Stimulated activated CD4-positive, alpha-beta T cell treated with anti-CD3 and anti-CD28 coated beads, Interleukin-1b, Interleukin-23, amount 100 ng/mL, for 24 hours (primary cell): ENCODE measurements at regions not wholly inside any gene's neighbourhood (a gene's known extent, or its start where the extent isn't known, plus 50 kb on each side); places are given as distances from the start of the nearest gene placed in this dataset.
"Not testable (repeated sequence)": the region's sequence is repeated elsewhere in the genome, so short reads cannot be mapped to it uniquely, and the experiment has no call there.

Source experiments
- DNase-seq, 4 experiments: peaks; one replicate each; pipeline ENCODE4 v3.0.0-alpha.2; 2020; ENCODE audit warnings: low read depth in 4 of 4, low spot score in 1 of 4

GRCh38 chr10:33965795-33966581, 631.5 kb upstream of the NRP1 start:
- no peak for DNase-seq

DNA sequence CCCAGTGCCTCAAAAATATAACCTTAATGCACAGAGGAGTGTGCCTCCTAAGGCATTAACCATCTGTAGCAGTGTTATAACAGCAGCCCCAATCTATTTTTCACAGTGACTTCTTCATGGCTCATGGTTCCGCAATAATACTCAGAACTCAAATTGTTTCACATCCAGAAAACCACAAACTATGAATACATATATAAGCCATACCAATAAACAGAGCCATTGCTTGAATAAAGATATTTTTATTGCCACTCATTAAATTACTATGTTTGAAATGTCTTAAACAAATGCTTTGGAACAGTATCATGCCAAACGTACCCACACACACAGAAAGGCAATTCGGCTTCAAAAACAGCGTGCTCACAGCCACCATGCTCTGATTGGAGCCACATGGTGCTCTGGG, 629.3 kb upstream of the NRP1 start:
- DNase-seq: no peak

GRCh38 chr10:33956322-33956721, 621.9 kb upstream of the NRP1 start:
- not testable (repeated sequence) for DNase-seq

DNA sequence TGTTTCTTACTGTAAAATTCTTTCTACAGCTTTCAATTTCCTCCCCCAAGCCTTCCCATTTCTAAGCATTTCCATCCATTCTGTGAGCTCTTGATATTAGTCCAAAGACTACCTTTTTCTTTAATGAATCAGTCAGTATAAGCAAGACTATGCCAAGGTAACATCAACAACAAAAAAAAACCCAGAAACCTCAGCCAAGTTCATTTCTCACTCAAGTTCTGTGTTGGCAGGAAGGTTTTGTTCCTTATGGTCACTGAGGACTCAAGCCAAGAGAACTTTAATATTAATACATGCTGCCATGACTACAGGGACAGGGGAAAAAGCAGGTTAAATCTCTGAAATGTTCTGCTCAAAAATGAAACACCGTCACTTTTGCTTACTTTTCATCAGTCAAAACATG, 621.2 kb upstream of the NRP1 start:
- DNase-seq: no peak

DNA sequence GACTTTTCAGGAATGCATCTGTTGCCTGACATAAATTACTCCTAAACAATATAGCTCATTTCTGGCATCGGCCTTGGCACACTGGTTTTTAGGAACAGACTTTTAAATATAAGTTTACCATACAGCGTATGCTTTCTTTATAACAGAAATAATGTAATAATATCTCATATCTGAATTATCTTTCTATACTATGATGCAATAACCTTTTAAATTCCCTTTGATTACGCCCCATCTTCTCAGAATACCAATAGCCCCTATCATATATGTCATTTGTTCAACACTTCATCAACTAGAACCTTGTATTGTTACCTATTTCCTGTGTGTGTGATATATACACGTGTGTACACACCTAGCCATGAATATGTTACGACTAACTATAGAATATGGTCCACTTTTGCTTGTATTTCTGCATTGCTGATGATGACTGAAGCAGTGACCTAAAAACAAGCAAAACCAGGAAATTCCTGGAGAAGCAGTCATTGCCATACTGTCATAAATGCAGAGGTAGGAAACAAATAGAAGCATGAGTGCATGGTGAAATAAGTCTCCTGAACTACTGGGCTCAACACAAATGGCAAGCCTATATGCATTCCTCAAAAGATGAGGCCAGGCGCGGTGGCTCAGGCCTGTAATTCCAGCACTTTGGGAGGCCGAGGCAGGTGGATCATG, 618.4 kb upstream of the NRP1 start:
- DNase-seq: no peak

DNA sequence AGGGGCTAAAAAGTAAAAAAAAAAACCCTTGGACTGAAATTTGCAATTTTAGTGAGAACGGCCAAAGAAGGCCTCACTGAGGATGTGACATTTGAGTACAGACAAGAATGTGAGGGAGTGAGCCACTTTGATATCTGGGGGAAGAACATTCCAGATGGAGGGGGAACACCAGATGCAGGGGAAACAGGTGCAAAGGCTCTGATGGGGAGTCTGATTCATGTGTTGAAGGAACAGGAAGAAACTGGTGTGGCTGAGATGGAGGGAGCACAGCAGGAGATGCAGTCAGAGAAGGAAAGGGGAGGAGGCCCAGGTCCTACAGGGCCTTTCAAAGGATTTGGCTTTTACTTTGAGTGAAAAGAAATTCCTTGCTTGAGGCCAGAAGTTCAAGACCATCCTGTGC, 615.7 kb upstream of the NRP1 start:
- DNase-seq: no peak

GRCh38 chr10:33947544-33947943, 613.1 kb upstream of the NRP1 start:
- DNase-seq: no peak

GRCh38 chr10:33945051-33945450, 610.6 kb upstream of the NRP1 start:
- no peak for DNase-seq

DNA sequence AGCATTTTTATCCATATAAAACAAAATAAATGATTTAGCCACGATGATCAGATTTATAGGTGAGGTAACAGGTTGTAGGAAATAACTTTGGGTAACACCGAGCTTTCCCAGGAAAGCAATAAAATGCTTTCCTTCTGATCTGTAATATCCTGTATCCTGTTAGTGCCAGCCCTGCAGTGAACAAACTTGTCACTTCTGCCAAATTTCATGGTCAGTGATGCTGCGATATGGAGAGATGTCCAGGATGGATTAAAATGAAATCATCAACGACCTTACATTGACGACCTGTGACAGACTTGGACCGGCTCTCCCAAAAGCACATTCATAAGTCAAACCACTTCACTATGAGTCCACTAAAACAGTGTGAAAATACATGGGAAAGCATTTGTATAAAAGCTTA, 608.0 kb upstream of the NRP1 start:
- no peak for DNase-seq

- DNase-seq: no peak
Observed at GRCh38 chr10:33939892-33940291, 605.4 kb upstream of the NRP1 start.

GRCh38 chr10:33939410-33939809, 604.9 kb upstream of the NRP1 start:
- DNase-seq: no peak

GRCh38 chr10:33938001-33938400, 603.5 kb upstream of the NRP1 start:
- DNase-seq: no peak

DNA sequence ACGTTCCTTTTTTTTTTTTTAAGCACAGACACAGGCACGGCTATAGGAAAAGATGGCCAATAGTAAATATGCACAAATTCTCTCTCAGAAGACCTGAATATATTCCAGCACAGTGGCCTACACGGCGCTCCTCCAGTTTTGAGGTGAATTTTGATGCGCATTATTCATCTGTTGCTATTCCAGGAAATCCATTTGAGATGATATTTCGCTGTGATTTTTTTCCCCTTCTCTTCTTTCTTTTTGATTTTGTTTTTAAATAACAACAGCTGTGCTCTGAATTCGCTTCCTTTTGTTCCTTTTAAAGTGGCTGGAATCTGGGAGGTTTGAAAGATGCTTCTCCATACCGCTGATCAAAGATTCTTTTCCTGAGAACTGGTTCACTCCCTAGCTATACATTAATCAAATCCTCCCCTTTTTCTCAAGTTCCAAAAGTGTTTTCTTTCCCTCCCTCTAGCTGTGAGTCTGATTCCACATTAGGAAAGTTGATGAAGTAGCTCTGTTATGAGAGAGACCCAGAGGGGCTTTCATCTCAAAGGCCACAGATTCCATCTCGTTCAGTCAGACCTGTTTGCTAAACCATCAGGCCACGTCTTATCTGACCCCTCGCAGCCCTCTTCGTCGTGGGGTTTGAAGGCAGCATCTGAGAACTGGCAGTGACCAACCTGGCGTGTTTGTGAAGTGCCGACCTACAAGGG, 602.7 kb upstream of the NRP1 start:
- no peak for DNase-seq

GRCh38 chr10:33935350-33935749, 600.9 kb upstream of the NRP1 start:
- no peak for DNase-seq

- DNase-seq: no peak
Observed at GRCh38 chr10:33930079-33930478, 595.6 kb upstream of the NRP1 start.

DNA sequence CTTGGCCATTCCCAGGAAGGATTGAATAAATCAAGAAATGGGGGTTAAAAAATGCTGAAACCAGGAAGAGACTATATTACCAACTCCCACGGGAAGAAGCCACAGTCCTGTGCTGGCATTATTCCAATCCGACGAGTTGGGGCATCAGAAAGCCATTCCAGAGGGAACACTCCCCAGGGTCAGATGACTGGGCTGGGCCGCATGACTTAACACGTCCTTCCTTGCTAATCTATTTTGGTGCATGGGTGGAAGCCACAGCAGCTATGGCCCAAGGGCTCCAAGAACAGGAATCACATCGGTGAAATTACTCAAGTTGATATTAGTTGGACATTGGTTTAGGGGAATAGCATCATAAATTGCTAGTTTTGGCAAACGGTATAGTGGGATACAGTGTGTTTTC, 592.9 kb upstream of the NRP1 start:
- no peak for DNase-seq

GRCh38 chr10:33921970-33922605, 587.6 kb upstream of the NRP1 start:
- no peak for DNase-seq

DNA sequence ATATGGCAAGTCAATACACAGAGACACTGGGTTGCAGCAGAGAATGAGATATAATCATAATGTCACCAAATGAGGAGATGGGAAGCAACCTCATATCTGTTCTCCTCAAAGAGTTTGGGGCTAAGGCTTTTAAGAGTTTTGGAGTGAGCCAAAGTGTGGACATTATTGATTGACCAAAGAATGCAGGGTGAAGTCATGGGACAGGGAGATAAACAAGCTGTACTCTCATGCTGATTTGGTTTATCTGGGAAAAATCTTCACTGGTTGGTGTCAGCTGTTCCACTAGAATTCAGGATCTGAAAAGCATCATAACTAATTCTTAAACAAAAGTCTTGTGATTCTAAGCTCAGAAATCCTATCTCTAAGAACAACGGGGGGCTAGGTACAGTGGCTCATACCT, 585.9 kb upstream of the NRP1 start:
- DNase-seq: no peak

- no peak for DNase-seq
Observed at GRCh38 chr10:33919244-33919643, 584.8 kb upstream of the NRP1 start.

- no peak for DNase-seq
Observed at GRCh38 chr10:33917069-33917780, 582.8 kb upstream of the NRP1 start.

DNA sequence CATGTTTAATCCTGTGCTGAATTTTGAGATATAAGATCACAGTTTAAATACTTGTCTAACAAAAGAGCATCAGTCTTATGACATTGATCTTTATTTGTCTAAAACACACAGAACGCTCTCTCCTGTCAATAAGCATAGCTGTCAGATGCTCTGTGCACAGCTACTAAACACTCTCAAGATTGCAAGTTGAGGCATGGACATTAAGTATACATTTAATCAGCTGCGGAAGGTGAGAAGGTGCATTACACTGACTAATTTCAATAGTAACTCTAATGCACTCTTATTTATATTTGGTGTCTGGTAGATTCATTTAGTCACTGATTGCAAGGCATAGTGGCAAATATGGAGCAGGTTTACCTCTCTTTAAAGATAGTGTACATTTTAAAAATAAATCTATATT, 580.3 kb upstream of the NRP1 start:
- no peak for DNase-seq
